ENCODE measurements at regions not wholly inside any gene's neighbourhood (a gene's known extent, or its start where the extent isn't known, plus 50 kb on each side); places are given as distances from the start of the nearest gene placed in this dataset.

DNA sequence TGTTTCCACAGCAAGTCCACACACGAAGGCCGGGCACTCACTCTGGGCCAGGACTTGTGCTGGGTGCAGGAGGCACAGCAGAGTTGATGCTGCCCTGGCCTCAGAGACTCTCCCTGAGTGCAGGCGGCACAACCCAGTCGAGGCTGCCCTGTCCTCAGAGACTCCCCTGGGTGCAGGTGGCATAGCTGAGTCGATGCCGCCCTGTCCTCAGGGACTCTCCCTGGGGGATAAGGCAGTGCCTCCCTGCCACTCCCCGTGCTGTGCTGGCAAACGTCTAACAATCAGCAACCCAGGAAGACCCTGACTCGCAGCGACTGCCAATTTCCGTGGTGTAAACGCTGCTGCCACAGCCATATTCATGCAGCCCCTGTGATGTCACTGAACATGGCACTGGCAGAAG lies 93.1 kb downstream of the PDGFA start:
- Histone ChIP-seq H3K9ac (no peak overlapping the region), H3K27ac (no peak overlapping the region), H2AFZ (no peak overlapping the region), H3K27me3 (ENCODE audit: control insufficient read depth, insufficient read depth, low read length) (no peaks in the 10 kb centered on the region), H3K4me1 (no peaks in the 10 kb centered on the region), H3K4me3 (ENCODE audit: low read depth, low read length) (no peak overlapping the region), H3K4me2 (ENCODE audit: low read length) (no peak overlapping the region), H3K36me3 (ENCODE audit: control insufficient read depth, insufficient read depth, low read length) (no peaks in the 10 kb centered on the region), H3K79me2 (no peaks in the 10 kb centered on the region), H3K9me3 (ENCODE audit: control insufficient read depth, low read length) (no peaks in the 10 kb centered on the region)
- TF ChIP-seq, protein P1, sequence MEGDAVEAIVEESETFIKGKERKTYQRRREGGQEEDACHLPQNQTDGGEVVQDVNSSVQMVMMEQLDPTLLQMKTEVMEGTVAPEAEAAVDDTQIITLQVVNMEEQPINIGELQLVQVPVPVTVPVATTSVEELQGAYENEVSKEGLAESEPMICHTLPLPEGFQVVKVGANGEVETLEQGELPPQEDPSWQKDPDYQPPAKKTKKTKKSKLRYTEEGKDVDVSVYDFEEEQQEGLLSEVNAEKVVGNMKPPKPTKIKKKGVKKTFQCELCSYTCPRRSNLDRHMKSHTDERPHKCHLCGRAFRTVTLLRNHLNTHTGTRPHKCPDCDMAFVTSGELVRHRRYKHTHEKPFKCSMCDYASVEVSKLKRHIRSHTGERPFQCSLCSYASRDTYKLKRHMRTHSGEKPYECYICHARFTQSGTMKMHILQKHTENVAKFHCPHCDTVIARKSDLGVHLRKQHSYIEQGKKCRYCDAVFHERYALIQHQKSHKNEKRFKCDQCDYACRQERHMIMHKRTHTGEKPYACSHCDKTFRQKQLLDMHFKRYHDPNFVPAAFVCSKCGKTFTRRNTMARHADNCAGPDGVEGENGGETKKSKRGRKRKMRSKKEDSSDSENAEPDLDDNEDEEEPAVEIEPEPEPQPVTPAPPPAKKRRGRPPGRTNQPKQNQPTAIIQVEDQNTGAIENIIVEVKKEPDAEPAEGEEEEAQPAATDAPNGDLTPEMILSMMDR (IDR thresholded peaks at IDR 0.05) = no peak

DNA sequence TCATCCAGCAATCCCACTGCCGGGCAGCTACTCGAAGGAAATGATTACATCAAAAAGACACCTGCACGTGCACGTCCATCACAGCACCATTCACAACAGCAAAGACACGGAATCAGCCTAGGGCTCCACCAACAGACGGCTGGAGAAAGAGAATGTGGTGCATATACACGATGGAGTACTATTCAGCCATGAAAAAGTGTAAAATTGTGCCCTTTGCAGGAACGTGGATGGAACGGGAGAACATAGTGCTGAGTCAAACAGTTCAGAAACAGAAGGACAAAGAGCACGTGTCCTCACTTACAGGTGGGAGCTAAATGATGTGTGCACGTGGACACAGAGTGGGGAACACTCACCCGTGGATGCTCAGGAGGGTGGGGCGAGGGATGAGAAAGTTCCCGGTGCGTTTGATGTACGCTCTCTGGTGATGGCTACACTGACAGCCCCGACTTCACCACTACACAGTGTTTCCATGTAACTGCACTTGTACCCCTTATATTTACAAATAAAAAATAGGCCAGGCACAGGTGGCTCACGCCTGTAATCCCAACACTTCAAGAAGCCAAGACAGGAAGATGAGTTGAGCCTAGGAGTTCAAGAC lies 92.0 kb downstream of the PDGFA start:
- no peak overlapping the region for H2AFZ ChIP-seq
- TF ChIP-seq, protein P1 (IDR thresholded peaks at IDR 0.05) = no peak
- no peak overlapping the region for H3K4me3 ChIP-seq (ENCODE audit: low read depth, low read length)
- H3K79me2 ChIP-seq = no peaks in the 10 kb centered on the region
- no peaks in the 10 kb centered on the region for H3K9me3 ChIP-seq (ENCODE audit: control insufficient read depth, low read length)
- no peaks in the 10 kb centered on the region for H3K27me3 ChIP-seq (ENCODE audit: control insufficient read depth, insufficient read depth, low read length)
- no peak overlapping the region for H3K4me2 ChIP-seq (ENCODE audit: low read length)
- no peak overlapping the region for H3K9ac ChIP-seq
- no peak overlapping the region for H3K27ac ChIP-seq
- H3K36me3 ChIP-seq (ENCODE audit: control insufficient read depth, insufficient read depth, low read length) = no peaks in the 10 kb centered on the region
- H3K4me1 ChIP-seq = no peaks in the 10 kb centered on the region

DNA sequence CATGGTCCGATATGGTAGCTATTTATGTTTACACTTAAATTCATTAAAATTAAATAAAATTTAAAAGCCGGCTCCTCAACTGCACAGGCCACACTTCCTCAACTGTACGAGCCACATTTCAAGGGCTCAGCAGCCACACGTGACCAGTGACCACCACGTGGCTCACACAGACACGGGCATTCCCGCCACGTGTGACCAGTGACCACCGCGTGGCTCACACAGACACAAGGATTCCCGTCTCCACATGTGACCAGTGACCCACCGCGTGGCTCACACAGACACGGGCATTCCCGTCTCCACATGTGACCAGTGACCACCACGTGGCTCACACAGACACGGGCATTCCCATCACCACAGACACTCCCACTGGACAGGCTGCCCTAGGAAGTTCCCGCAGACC lies 91.3 kb downstream of the PDGFA start:
- Histone ChIP-seq H3K4me2 (ENCODE audit: low read length) (no peak overlapping the region), H3K79me2 (no peaks in the 10 kb centered on the region), H3K9ac (no peak overlapping the region), H3K4me1 (no peaks in the 10 kb centered on the region), H3K9me3 (ENCODE audit: control insufficient read depth, low read length) (no peaks in the 10 kb centered on the region), H3K36me3 (ENCODE audit: control insufficient read depth, insufficient read depth, low read length) (no peaks in the 10 kb centered on the region), H3K4me3 (ENCODE audit: low read depth, low read length) (no peak overlapping the region), H2AFZ (no peak overlapping the region), H3K27ac (no peak overlapping the region), H3K27me3 (ENCODE audit: control insufficient read depth, insufficient read depth, low read length) (no peaks in the 10 kb centered on the region)
- TF ChIP-seq, protein P1 (IDR thresholded peaks at IDR 0.05) = no peak

DNA sequence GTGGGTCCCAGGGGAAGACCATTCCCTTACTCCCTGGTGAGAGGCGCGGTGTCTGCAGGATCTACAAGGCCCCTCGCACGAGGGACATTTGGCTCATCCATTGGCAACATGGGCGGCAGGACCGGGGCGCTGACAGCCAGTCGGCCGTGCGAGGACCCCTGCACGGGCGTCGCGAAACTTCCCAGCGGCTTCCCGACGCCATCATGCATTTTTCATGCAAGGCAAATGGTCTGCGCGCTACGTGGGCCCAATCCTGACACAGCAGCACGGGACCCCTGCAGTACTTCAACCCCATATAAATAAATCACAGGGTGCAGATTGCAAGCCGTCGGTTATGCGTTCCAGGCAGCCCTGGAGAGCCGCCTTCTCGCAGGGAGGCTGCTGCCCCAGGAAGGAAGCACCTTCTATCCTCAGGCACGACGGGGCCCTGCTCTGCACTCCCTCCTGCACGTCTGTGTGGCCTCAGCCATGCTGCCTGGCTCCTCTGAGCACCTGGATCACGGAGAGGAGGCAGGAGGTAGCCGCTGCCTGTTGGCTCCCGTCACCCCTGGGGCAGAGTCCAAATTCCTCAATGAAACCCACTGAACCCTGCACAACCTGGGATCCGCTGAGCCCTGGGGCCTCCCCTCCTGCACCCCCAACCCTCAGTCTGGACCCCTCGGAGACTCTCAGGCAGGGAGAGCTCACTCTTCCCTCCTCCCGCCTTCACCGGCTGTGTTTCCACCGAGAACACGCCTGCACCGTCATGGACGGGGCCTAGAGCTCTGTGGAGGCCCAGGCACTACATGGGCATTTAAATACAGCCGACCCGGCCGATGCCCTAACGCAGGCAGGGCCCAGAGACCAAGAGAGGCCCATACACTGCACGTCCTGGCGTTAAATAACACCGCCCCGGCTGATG lies 90.5 kb downstream of the PDGFA start:
- Histone ChIP-seq H3K9ac (no peak overlapping the region), H3K4me1 (no peaks in the 10 kb centered on the region), H3K27ac (no peak overlapping the region), H2AFZ (no peak overlapping the region), H3K79me2 (no peaks in the 10 kb centered on the region), H3K9me3 (ENCODE audit: control insufficient read depth, low read length) (no peaks in the 10 kb centered on the region), H3K36me3 (ENCODE audit: control insufficient read depth, insufficient read depth, low read length) (no peaks in the 10 kb centered on the region), H3K27me3 (ENCODE audit: control insufficient read depth, insufficient read depth, low read length) (no peaks in the 10 kb centered on the region), H3K4me3 (ENCODE audit: low read depth, low read length) (no peak overlapping the region), H3K4me2 (ENCODE audit: low read length) (no peak overlapping the region)
- TF ChIP-seq, protein P1 (IDR thresholded peaks at IDR 0.05) = no peak

Data from parathyroid adenoma (tissue), 2 donors.